ENCODE measurements at regions not wholly inside any gene's neighbourhood (a gene's known extent, or its start where the extent isn't known, plus 50 kb on each side); places are given as distances from the start of the nearest gene placed in this dataset.
"Not testable (repeated sequence)": the region's sequence is repeated elsewhere in the genome, so short reads cannot be mapped to it uniquely, and the experiment has no call there.

GRCh38 chr7:27434756-27435400, 192.3 kb downstream of the EVX1 start:
- POLR2A ChIA-PET (ENCODE audit: low non-redundant PET) = no interaction called here
- H3K27ac ChIP-seq = no peak overlapping the region
- CTCF ChIA-PET = no interaction called here
- no peak for TF ChIP-seq CTCF (conservative IDR thresholded peaks at IDR 0.05; ENCODE audit: low read depth)
- DNase-seq (ENCODE audit: low spot score) = no peak

- ChIA-PET CTCF (no interaction called here), POLR2A (ENCODE audit: low non-redundant PET) (no interaction called here)
- H3K27ac ChIP-seq = no peak overlapping the region
- no peak for DNase-seq (ENCODE audit: low spot score)
- no peak for TF ChIP-seq CTCF (conservative IDR thresholded peaks at IDR 0.05; ENCODE audit: low read depth)
Measured at GRCh38 chr7:27435461-27435860, 192.9 kb downstream of the EVX1 start.

- ChIA-PET CTCF (no interaction called here), POLR2A (ENCODE audit: low non-redundant PET) (no interaction called here)
- no peak overlapping the region for H3K27ac ChIP-seq
- no peak for DNase-seq (ENCODE audit: low spot score)
- TF ChIP-seq CTCF (conservative IDR thresholded peaks at IDR 0.05; ENCODE audit: low read depth) = no peak
Measured at GRCh38 chr7:27438881-27439589, 196.4 kb downstream of the EVX1 start.

- ChIA-PET POLR2A (ENCODE audit: low non-redundant PET) (no interaction called here), CTCF (interaction anchor here (0.6 kb wide), 1 partner anchor 207 kb away, joined by 3 read pairs; no protein-coding TSS in a partner anchor)
- TF ChIP-seq CTCF (conservative IDR thresholded peaks at IDR 0.05; ENCODE audit: low read depth) = no peak
- DNase-seq (ENCODE audit: low spot score) = peak; percentile 86
- no peak overlapping the region for H3K27ac ChIP-seq
Measured at GRCh38 chr7:27442455-27442854, 199.9 kb downstream of the EVX1 start.

GRCh38 chr7:27449046-27449445, 206.4 kb downstream of the EVX1 start:
- CTCF ChIA-PET; DNase-seq (ENCODE audit: low spot score); H3K27ac ChIP-seq; POLR2A ChIA-PET (ENCODE audit: low non-redundant PET): not testable (repeated sequence)

GRCh38 chr7:27453702-27454405, 208.8 kb downstream of the HIBADH start:
- ChIA-PET CTCF (interaction anchor here (0.7 to 1.4 kb wide), 2 partner anchors 13 to 258 kb away, joined by 3 to 4 read pairs; no protein-coding TSS in a partner anchor), POLR2A (ENCODE audit: low non-redundant PET) (no interaction called here)
- DNase-seq (ENCODE audit: low spot score) = no peak
- H3K27ac ChIP-seq = no peak overlapping the region
- TF ChIP-seq CTCF (conservative IDR thresholded peaks at IDR 0.05; ENCODE audit: low read depth) = no peak

- DNase-seq (ENCODE audit: low spot score); POLR2A ChIA-PET (ENCODE audit: low non-redundant PET); H3K27ac ChIP-seq; CTCF ChIA-PET: not testable (repeated sequence)
Measured at GRCh38 chr7:27457120-27457519, 205.6 kb downstream of the HIBADH start.

DNA sequence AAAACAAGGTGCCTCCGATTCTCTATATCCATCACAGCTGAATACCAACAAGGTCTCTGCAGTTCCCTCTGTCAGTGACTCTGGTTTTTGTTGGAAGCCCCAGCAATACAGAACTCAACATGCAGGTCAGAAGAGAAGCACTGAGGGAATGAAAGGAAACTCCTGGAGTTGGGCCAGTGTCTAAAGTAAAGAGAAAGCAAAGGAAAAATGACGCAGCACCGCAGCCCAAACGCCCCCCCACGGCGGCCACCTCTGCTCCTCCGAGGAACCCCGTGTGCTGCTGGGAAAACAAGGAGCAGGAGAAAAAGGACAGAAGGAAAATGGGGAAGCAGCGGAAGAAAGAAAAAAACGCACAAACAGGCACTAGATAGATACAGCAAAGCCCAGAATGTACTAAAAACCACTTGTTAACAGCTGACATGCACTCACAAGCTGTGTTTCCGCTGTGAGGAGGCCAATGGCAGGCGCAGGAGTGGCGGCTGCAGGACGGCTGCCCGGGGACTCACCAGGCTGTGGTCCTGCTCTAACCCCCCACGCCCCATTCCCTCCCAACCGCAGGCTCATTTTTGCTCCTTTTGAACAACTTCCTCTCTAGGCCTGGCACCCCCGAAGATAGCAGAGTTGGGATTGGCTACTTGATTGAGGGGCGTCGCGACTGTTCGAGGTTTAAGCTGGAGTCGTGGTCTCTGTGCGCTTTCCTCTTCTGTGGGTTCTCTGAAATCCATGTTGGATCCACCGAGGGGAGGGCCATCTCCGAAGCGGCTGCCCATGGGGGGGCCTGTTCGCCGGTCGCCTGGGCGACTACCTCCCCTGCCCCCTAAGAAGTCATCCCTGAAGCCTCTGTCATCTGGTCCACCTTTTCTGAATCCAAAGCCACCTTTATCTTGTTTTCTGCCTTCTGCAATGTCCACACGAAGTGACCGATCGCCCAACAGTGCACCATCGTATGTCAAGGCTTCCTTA, 204.8 kb downstream of the HIBADH start:
- POLR2A ChIA-PET (ENCODE audit: low non-redundant PET); H3K27ac ChIP-seq; CTCF ChIA-PET; DNase-seq (ENCODE audit: low spot score): not testable (repeated sequence)
